Kidney glomerular epithelial cell (primary cell): ENCODE measurements at regions not wholly inside any gene's neighbourhood (a gene's known extent, or its start where the extent isn't known, plus 50 kb on each side); places are given as distances from the start of the nearest gene placed in this dataset.

Experiments
- DNase-seq: peaks from one replicate; lab custom pipeline; 2025; lab: John Stamatoyannopoulos, UW

DNA sequence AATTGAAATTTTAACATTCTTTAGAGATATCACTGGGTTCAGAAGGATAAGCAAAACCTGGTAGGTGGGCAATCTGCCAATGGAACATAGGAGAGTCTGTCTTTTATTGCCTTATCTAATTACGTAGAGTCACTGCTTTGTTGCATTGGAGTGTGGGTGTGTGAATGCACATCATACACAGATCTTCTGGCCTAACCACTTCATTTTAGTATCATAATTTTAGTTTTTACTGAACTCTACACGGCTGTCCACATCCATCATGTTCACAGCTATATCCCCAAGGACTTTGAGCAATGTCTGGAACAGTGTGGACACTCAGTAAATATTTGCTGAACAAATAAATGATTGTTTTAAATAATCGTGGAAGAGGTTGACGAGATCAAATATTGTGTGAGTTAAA is 104.6 kb upstream of the AKIRIN2 start:
- no peak for DNase-seq

DNA sequence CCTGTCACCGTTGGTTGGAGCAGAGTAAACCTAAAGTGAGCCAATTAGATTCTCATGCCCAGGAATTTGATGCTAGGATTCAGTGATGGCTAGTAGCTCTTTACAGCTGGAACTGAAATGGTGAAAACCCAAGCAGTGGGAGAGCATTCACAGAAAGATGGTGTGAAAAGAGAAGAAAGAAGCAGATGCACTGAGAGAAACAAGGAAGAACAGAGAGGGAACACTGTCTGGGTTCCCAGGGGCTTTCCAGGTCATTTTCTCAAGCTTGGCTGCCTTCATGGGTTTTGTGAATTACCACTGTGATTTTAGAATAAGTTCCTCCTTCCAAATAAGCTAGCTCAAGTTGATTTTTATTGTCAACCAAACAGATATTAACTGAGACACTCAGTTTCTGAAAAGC is 104.1 kb upstream of the AKIRIN2 start:
- no peak for DNase-seq

DNA sequence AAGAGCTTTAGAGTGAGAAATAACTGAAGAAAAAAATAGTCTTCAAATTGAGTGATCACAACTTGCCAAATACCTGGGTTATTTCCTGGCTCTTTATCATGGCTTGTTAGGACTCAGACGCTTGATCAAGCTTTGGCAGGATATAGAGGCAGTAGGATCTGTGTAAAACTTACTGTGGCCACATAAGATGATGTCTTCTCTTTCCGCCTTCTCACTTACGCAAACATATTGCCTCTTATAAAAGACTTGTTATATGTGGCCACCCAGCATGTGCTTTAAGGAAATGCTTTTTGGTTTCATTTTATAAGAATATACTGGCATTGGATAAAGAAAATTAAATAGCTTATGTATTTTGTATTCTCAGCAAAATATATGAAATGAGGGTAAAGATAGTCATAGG is 101.8 kb upstream of the AKIRIN2 start:
- DNase-seq, result no peak

DNA sequence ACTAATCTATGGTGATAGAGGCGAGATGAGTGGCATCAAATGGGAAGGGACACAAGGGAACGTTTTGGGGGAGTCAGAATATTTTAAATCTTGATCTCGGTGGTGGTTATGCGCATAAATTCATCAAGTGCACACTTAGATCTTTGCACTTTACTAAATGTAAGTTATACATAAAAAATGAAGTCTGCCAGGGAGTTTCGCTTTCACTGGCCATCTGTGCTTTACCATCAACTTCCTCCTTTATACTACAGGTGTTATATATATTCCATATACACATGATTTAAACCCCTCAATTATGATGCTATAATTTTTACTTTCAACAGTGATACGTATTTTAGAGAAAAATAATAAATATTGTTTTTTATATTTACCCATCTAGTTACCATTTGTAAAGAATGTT is 97.6 kb upstream of the AKIRIN2 start:
- no peak for DNase-seq

DNA sequence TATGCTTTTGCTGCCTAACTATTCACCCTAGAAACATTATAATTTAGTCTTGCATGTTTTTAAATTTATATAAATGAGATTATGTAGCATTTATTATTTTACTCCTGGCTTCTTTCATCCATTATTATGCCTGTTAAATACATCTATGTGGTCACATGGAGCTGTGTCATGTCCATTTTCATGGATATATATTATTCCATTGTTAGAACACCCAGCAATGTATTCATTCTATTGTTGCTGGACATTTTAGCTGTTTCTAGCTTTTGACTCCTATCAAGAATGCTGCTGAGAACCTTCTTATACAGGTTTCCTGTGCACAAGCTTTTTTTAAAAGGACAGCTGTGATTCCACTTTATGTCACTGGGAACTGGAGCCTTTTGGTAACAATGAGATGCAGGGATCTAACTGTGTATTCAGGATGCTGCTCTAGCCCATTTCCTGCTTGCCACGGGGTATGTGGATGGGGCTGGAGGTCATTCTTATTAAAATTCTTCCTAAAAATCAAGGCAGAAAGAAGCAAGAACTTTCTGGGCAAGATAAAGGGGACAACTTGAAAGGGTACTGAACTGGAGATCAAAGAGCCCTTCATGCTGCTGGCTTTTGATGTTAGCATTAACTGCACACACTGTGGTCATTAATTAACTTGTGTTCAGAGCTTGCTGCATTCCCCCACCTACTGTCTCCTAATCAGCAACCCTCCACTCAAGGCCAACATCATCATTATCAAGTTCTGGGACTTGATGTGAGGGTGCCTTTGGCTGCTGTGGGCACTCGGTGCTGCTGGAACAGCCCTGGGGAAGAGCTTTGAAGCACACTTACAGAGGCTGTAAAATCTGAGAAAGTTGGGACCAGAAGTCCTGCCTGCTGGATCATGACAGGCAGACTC is 96.6 kb upstream of the AKIRIN2 start:
- DNase-seq, result no peak

DNA sequence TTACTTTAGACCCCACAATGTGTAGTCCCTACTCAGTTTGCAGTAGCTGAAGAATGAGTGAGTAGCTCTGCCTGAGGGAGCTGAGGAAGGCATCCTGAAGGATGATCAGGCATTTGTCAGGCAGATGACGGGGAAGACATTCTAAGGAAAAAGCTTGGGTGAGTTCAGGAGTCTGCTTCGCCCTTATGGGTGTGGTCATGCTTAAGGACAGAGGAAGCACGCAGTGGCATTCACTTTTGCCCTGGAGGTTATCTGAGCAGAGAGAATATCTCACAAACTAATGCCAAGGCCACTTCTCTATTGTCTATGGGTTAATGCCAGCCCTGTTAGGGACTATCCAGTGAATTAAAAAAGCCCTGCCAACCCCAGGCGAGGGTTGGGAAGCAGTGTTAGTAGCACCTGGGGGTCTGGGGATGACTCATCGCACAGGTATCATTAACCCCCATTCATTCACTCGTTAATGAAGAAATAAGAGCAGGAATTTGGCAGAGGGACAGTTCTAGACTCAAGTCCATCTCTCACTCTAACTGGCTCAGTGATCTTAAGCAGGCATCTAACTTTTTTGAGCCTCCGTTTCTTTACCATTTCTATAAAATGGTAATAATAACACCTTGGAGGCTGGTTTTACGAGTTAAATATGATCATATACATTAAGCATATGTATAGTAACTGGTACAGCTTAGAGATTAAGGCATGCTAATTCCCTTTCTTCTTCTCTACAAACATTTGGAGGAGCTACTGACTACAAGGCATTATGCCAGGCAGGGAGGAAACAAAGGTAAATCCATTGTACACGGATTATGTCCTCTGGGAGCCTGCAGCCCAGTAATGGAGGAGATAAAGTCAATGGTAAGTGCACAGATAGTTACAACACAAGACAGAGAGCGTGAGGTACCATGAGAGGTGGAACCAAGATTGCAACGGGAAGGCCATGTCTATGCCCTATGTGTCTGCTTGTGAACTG is 93.2 kb upstream of the AKIRIN2 start:
- no peak for DNase-seq

DNA sequence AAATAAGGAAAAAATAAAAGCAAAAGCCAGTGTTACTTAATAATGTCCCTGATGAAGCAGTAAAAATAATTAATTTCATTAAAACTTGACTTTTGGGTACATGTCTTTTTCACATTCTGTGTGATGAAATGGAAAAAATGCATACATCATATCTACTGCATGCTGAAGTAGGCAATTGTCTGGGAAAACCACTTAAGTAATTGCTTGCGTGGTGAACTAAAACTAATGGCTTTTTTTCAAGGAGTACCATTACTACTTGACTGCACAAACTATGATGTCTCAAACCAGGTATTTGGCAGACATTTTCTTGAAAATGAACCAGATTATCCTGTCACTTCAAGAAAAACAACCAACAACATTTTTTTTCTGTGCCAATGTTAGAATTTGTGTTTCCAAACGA is 91.3 kb upstream of the AKIRIN2 start:
- no peak for DNase-seq

DNA sequence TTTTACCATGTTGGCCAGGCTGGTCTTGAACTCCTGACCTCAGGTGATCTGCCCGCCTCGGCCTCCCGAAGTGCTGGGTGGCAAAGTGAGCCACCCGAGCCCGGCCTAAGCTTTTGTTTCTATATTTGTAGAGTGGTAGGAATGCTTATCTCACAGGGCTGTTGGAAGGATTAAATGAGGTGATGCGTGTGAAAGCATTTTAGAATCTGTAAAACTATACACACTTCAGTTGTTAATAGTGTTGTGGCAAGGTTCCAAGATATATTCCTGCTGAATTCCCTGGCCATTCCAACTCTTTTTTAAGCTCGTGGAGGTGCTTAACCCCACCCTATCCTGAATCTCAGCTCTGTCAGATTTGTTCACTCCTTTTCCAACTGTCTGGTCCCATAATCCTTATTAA is 89.9 kb upstream of the AKIRIN2 start:
- DNase-seq, result no peak

DNA sequence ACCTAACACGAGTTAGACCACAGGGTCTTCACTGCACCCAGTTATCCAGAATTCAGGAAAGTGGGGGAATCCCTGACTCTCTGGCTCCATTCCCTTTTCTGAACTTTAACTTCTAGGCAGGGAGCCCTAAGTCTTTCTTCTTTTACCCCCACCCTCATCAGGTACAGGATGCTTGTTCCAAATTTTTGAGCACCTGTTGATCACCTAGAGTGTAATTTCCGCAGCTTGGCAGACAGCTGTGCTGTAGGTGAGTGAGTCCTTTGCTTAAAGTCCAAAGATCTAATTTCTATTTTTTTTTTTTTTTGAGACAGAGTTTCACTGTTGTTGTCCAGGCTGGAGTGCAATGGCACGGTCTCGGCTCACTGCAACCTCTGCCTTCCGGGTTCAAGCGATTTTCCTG is 89.5 kb upstream of the AKIRIN2 start:
- no peak for DNase-seq

DNA sequence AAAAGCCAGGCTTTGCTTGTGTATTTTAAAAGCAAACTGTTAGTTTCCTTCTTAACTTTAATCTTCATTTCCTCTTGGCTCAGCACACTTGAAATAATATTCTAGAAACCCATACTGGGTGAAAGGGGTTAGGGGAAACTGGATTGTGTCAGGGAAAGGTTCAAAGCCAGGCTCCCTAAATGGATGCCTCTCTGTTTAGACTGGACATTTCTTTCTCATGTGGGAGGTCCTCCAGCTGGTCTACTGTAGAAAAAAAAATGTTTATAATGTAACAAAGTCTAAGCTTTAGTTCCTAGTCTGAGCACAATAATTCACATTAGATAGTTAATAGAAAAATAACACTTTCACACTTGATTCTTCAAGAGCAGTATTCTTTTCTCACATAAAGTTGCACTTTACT is 89.0 kb upstream of the AKIRIN2 start:
- DNase-seq, result no peak

DNA sequence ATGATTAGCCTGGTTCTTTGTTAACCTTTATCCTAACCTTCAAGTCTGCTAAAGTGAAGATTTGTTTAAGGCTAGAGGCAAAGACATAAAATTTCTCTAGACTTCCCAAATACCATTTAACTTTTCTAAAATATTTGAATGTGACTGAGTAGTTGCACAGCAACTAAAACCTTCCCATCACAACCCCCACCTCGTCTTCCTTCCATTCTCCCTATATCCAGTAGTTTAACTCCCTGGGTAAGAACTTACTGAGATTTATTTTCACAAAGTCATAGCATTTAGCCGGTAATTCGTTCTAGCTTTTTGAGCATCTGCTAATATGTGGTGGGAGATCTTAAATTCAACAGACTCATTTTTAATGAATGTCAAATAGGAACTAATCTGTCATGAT is 87.9 kb upstream of the AKIRIN2 start:
- no peak for DNase-seq

DNA sequence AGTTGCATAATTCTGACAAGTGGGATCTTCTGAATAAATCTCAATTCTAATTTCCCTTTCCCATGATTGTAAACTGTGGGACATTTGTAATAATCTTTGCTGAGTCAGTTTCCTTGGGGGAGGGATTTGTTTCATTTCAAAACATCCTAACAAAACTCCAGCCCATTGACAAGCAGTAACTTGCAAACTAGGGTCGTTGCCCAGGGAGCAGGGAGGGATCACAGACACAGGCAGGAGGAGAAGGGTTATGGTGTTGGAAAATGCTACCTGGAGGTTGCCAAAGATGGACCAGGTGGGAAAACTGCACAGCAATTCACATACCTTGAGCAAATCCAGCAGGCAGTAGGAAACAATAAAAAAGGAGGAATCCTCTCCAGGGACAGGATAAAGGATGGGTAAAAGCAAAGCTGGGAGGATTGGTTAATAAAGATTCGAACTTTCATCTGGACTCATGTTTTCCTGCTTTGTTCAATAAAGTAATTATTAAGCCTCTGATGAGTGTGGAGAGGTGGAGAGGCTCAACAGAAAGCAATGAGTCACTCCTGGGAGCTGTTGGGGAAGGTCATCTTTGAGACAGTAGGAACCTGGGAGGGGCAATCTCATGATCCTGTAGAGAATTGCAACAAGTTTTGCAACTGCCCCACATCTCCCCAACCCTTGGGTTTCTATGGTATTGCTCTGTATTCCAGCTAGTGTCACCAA is 87.3 kb upstream of the AKIRIN2 start:
- DNase-seq, result peak; percentile 63

DNA sequence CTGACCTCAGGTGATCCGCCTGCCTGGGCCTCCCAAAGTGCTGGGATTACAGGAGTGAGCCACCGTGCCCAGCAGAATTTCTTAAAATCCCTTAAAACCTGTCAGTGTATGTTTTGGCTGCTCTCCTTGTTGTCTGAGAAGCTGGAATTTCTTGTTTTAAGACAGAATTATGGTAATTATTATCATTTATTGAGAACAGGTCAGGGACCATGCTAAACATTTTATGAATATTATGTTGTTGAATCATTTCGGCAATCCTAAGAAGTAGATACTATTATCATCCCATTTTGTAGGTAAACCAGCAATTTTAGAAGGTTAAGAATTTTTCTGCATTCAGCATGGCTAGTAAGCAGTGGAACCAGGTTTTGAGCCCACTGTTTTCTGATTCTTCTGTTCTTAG is 86.1 kb upstream of the AKIRIN2 start:
- no peak for DNase-seq

DNA sequence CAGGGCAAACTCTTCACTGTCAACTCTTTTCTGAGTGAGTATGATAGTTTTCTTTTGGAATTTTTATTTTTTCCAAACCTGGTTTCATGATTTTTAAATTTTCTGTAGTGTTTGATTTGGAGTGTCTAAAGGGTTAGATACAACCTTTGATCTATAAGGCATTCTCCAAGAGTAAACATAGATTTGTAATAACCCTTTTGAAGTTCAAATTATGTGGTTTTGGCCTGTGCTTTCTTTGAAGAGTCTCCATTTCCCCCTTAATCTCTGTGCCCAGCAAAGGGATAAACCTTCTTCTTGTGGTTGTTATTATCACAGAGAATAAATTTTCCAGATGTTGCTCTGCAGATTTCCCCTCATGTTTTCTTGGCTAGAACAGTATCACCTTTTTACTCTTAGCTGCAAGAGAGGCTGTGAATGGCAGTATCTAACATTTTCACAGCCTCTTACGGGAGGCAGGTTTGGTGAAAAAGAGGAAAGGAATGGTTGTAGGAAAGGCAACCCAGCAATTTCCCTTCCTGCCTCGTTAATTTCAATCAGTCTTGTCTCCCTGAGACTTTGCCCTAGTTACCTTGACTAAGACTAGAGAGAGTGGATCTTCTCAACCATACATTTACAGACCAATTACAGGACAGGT is 83.3 kb upstream of the AKIRIN2 start:
- DNase-seq, result no peak

DNA sequence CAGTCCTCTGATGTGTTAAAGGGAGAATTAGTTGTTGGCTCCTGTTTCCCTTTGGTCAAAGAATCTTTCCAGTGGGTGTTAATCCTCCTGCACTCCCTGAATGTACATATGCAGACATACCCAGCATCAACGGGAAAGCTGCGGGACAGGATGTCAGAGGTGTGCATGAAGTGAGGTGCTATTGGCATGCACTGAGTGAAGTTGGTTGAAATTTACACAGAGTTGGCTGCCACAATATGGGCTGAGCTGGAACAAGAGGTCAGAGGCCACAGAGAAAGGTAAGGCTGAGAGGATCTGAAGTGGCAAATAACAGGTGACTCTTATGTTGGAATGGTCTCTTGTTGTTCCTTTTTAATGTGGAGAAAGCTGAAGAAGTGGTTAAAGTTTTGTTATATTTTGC is 82.7 kb upstream of the AKIRIN2 start:
- DNase-seq, result no peak

DNA sequence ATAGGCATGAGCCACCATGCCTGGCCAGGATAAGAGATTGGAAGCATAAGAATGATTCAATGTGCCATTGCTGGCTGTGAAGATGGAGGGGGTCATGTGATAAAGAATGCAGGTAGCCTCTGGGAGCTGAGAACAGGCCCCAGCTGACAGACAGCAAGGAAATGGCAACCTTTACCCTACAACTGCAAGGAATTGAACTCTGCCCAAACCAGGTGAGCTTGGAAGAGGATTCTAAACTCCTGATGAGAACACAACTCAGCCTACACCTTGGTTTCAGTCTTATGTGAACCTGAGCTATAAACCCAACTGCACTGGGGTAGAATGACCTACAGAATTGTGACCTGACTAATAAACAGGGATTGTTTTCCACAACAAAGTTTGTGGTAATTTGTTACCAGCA is 82.0 kb upstream of the AKIRIN2 start:
- no peak for DNase-seq

DNA sequence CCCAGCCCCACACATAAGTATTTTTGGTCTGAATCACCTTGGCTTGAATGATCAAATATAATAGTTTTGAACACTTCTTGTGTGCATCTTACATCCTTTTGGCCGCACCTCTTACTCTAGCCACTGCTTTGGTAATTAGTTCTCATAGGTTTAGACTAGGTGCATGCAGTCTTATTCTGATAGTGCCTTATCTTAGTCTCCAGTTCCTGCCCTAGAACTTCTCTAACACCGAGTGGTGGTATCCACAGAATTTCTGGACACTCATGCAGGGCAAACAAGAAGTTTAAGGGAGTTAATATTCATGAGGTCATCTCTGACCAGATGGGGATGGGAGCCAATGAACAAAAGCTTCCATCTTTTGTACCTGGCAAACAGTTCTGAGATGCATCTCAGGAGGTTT is 77.5 kb upstream of the AKIRIN2 start:
- DNase-seq, result no peak

DNA sequence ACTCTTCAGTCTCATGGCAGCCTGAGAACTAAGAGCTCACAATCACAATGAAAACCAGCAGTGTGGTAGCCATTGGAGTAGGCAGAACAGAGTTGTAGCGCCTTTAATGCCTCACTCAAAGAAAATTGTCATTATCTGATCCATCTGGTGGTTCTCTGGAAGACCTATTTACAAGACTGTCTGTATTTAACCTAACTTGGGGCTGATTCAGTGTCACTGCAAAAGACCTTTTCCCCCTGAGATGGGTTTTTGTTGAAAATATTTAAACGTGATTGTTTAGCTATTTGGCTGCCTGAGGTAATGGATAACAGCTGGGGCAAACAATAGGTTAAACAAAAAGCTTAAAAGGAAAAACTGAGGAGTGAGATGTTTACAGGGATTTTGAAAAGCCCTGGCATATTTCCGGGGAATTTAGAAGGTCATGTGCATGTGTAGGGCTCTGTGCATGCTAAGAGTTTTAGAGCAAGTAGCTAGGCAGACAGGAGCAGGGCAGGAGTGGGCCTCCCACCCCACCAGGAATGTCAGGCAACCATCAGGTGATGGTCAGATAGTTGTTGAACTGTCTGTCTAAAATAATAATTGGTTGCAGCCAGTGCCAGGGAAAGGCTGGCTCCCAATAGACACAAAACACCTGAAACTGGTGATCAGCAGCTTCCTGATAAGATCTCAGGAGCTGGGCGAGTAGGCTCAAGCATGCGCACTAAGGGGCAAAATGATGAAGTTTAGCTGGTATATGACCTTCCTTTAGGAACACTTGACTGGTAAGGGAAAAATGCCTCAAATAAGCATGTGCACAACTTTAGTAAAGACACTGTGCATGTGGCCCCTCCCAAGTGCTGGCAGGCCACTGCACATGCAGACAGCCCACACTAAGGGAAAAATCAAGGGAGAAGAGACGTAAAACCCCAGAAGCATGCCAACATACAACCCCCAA is 70.8 kb upstream of the AKIRIN2 start:
- DNase-seq, result no peak

DNA sequence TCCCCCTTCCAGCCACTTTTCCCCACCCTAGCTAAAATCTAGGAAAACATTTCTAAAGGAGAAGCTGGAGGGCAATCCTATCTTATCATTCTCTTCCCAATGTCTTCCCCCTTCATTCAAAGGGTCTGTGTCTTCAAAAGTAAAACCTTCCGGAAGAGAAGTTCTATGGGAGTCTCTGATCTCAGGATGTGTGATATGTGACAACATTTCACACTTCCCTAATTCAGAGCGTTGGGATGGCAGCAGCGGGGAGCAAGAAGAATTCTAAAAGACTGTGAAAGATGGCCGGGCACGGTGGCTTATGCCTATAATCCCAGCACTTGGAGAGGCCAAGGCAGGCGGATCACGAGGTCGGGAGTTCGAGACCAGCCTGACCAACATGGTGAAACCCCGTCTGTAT is 65.4 kb upstream of the AKIRIN2 start:
- DNase-seq, result no peak

DNA sequence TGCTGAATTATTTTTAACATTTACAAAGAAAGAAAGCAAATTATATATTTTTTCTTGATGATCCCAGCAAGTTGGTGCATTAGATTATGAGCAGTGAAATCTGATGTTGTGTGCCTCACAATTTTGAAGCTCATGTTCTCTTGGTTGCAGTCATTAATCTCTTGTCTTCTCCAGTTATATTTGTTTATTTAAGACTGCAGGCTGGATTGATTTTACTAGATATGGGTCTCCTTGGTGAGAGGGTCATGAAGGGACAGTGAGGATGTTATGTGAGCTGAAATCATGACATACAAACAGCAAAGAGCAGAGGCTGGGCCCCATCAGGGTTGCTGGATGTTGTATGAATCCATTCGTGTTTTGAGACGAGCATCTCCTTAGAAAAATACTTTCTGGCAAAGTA is 64.2 kb upstream of the AKIRIN2 start:
- DNase-seq, result no peak

DNA sequence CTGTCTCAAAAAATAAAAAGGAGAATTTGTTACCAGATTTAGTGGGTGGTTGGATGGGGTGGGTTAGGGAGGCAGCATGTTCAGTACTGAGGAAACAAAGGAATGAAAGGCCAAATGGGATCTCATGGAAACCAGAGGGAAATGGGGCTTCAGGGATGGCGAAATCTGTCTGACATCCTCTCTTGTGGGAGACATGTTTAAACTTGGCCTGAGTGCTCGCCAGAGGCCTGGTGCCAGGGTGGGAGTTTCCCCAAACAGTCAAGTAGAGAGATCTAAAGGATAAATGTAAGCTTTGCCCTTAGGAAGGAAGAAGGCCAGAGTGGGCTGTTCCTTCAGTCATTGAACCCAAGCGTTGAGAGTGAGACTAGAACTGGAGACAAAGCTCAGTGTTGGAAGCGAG is 61.9 kb upstream of the AKIRIN2 start:
- no peak for DNase-seq
